ENCODE measurements at regions not wholly inside any gene's neighbourhood (a gene's known extent, or its start where the extent isn't known, plus 50 kb on each side); places are given as distances from the start of the nearest gene placed in this dataset.

GRCh38 chr4:126028876-126029275, 714.1 kb downstream of the FAT4 start:
- no peak for DNase-seq (ENCODE audit: low read depth in 2 of 2)

DNA sequence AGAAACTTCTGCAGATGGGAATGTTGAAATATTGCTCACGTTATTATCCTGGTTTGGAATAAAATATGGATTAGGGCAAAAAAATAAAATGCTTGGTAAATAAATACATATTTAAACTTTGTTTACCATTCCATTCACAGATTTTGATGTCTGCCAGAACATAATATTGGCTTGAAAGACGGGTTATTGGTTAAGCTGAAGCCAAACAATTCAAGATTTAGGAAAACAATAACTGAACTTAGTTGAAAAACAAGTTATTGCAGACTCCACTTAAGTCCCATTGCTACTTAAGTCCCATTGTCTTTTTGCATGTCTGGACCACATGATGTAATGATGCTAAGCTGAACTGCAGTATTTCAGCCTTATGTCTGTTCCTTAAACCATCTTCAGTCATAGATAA, 722.5 kb downstream of the FAT4 start:
- DNase-seq (ENCODE audit: low read depth in 2 of 2) = no peak

GRCh38 chr4:126038502-126039144, 723.9 kb downstream of the FAT4 start:
- DNase-seq (ENCODE audit: low read depth in 2 of 2) = no peak

GRCh38 chr4:126046081-126046614, 731.4 kb downstream of the FAT4 start:
- no peak for DNase-seq (ENCODE audit: low read depth in 2 of 2)

DNA sequence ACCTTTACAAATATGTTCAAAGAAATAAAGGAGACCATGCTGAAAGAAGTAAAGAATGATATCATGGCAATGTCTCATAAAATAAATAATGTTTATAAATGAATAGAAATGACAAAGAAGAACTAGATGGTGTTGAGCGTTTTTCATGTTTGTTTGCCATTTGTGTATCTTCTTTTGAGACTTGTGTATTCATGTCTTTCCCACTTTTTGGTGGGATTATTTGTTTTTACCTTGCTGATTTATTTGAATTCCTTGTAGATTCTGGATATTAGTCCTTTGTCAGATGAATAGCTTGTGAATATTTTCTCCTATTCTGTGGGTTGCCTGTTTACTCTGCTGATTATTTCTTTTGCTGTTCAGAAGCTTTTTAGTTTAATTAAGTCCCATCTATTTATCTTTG, 732.4 kb downstream of the FAT4 start:
- DNase-seq (ENCODE audit: low read depth in 2 of 2) = no peak

DNA sequence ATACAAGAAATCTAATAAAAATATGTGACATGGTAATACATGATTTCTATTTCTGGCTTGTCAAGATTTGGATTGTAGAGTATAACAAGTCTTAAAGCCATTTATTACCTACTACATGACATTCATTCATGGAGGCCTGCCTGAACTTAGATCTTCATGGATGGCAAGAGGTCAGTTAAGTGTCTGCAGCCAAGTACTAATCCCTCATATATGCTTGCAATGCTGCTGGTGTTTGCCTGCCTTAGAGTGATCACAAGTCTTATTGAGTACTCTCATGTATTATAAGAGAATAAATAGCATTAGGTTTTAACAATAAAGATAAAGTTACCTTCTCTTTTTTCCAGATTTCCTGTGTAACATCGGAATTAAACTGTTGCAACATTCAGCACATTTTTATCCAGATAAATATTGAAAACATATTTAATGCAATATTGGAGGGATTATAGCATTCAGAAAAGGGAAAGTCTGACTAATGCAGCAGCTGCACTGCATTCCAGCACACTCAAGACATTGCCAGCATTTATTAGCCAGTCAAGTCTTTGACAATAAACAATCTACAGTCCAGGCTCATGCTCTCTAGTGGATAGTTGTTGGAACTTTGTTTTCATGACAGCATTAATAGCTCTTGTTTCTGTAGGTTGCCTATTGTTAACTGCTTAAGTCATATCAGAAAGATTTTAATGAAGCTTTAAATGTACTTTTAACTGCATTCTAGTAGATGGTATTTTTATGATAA, 737.1 kb downstream of the FAT4 start:
- DNase-seq (ENCODE audit: low read depth in 2 of 2) = no peak

DNA sequence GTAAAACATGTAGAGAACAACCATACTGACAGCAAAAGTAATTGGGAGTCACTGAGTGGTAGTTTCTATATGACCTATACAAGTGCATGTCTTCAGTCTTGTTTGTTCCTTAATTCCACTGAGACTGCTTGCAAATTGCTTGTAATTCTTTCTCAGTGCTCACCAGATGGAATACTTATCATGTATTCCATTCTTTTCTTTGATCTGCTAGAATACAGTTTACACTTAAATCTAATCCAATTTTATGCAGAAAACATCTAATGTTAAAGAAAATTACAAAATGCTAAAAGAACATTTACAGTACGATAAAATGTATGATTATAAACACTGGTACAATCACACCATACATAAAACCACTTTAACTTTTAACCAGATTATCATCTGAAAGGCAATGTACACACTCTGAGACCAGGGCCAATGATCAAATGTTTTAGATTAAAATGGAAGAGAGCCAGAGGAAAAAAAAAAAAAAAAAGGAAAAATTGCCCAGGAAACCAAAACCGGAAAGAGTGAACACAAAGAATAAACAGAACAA, 741.4 kb downstream of the FAT4 start:
- no peak for DNase-seq (ENCODE audit: low read depth in 2 of 2)

- DNase-seq (ENCODE audit: low read depth in 2 of 2) = no peak
Observed at GRCh38 chr4:126057371-126057770, 742.6 kb downstream of the FAT4 start.

DNA sequence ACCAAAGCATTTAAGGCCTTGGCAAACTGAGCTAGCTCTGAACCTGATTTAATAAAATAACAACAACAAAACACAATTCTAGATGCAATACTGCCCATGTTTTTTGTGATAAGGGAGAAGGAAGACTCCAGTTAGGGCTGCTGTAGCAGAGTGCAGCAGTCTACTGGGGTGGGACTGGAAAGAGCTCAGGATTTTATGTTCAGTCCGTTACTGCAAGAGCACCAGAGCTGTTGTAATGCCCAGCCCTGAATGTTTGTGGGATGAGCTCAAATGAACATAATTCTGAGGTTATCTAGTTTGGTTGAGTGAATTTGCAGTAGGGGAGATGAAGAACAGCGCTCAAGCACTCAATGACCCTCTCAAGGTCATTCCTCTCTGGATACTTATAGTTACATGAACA, 743.8 kb downstream of the FAT4 start:
- DNase-seq (ENCODE audit: low read depth in 2 of 2) = no peak

GRCh38 chr4:126061655-126062054, 746.9 kb downstream of the FAT4 start:
- no peak for DNase-seq (ENCODE audit: low read depth in 2 of 2)

DNA sequence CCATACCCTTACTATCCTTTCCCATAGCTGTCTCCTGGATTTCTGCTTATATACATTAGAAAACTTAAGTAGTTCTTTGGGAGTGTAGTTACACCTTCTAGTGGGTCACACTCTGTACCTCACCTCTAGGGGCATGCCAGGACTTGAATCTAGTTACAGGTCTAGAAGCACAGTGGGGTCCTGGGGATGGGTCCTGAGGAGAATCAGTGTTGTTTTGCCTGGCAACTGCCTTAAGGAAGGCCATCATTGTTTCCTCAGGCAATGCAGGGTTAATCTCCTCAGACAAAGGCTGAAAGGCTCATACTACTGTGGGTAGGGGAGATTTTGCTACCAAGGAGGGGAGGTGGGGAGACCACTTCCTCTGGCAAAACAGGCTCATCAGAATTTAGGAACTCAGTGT, 750.3 kb downstream of the FAT4 start:
- DNase-seq (ENCODE audit: low read depth in 2 of 2) = no peak

DNA sequence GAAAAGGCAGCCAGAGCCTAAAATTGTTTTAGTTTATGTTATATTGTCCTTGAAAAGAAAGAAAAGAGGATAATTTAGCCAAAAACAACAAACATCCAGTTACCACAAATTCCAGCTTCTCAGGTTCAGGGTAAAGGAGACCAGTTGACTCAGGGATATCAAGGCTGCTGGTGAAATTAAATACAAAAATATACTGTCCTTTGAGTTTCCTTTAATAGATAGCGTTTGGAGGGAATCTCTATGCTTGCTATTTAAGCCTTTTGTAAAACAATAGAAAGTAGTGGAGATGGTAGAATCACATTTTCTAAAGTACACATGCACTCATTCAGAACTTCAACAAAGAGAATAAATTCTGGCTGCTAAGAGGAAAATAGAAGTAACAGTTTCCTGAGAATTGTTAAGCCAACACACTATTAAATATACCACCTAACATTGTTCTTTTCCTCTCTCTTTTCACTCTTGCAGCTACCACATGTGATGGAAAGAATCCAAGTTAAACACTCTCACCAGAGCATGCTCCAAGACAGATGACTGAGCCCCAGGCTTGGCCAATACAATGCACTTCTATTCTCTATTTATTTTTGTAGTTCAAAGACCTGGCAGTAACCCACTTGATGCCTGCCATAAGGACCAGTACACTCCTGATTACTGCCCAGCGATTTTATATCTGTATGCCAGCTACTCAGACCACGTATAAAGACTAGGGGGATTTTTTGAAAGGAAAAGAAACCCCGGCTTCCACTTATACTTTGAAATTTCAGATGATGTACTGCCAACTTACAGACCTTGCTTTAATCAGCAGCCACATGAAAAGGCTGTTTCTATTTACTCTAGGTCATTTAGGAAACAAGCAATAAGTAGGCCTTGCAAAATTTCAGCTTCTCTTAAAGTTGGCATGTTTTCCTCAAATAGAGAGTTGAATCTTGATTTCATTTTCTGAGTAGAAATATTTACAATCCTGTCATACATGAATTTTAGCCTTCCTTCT, 756.9 kb downstream of the FAT4 start:
- DNase-seq (ENCODE audit: low read depth in 2 of 2) = no peak

GRCh38 chr4:126081336-126081735, 766.6 kb downstream of the FAT4 start:
- no peak for DNase-seq (ENCODE audit: low read depth in 2 of 2)

GRCh38 chr4:126086041-126086440, 771.3 kb downstream of the FAT4 start:
- no peak for DNase-seq (ENCODE audit: low read depth in 2 of 2)

- DNase-seq (ENCODE audit: low read depth in 2 of 2) = no peak
Observed at GRCh38 chr4:126087101-126087500, 772.3 kb downstream of the FAT4 start.

- DNase-seq (ENCODE audit: low read depth in 2 of 2) = no peak
Observed at GRCh38 chr4:126097155-126097799, 782.5 kb downstream of the FAT4 start.

DNA sequence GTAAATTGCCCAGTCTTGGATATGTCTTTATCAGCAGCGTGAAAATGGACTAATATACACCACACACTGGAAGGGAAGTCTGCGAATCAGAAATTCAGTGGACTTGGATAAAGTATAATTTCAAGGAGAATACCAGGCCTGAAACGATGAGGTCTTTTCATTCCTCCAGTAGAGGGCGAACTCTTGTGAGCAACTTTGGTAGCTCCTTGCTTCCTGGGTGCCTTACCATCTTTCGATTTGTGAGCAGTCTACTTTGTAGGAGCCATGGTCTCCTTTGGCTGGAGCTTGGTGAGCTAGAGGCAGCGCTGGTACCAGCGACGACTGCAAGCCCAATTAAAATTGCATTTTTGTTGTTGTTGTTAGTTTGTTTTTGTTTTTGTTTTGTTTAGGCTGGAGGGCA, 791.9 kb downstream of the FAT4 start:
- no peak for DNase-seq (ENCODE audit: low read depth in 2 of 2)

GRCh38 chr4:126109836-126110235, 795.1 kb downstream of the FAT4 start:
- no peak for DNase-seq (ENCODE audit: low read depth in 2 of 2)

- DNase-seq (ENCODE audit: low read depth in 2 of 2) = no peak
Observed at GRCh38 chr4:126113058-126113457, 798.3 kb downstream of the FAT4 start.

GRCh38 chr4:126123611-126124325, 809.0 kb downstream of the FAT4 start:
- no peak for DNase-seq (ENCODE audit: low read depth in 2 of 2)

- no peak for DNase-seq (ENCODE audit: low read depth in 2 of 2)
Observed at GRCh38 chr4:126124818-126125217, 810.1 kb downstream of the FAT4 start.
